Trophoblast cell (in vitro differentiated cells and primary cell): ENCODE measurements at regions not wholly inside any gene's neighbourhood (a gene's known extent, or its start where the extent isn't known, plus 50 kb on each side); places are given as distances from the start of the nearest gene placed in this dataset.
A peak's percentile ranks its signal among the peaks of the same experiment; 100 is the strongest.

ENCODE experiments used
- DNase-seq, 2 donors: peaks; one replicate each; pipeline ENCODE4 v3.0.0-alpha.2; 2016
- H2AFZ ChIP-seq: 2 replicates; pipeline ENCODE4 v1.6.1; 2013; ENCODE audit warnings: low read length, moderate library complexity, mild to moderate bottlenecking; ENCODE audit not compliant: insufficient read depth, poor library complexity
- H2AK5ac ChIP-seq: 2 replicates; pipeline ENCODE4 v1.6.1; 2013; ENCODE audit warnings: mild to moderate bottlenecking, low read length
- H2BK120ac ChIP-seq: 2 replicates; pipeline ENCODE4 v1.6.1; 2013; ENCODE audit warnings: low read length, mild to moderate bottlenecking, moderate library complexity; ENCODE audit not compliant: insufficient read depth, poor library complexity
- H2BK12ac ChIP-seq: 2 replicates; pipeline ENCODE4 v1.6.1; 2013; ENCODE audit warnings: mild to moderate bottlenecking, low read length, moderate library complexity
- H2BK5ac ChIP-seq: 2 replicates; pipeline ENCODE4 v1.6.1; 2013; ENCODE audit warnings: low read length, low read depth, moderate library complexity, mild to moderate bottlenecking; ENCODE audit not compliant: poor library complexity
- H3K14ac ChIP-seq: 2 replicates; pipeline ENCODE4 v1.6.1; 2013; ENCODE audit warnings: mild to moderate bottlenecking, low read length
- H3K18ac ChIP-seq: 2 replicates; pipeline ENCODE4 v1.6.1; 2013; ENCODE audit warnings: mild to moderate bottlenecking, low read length
- H3K23ac ChIP-seq: 2 replicates; pipeline ENCODE4 v1.6.1; 2013; ENCODE audit warnings: low read length
- H3K27ac ChIP-seq: 2 replicates; pipeline ENCODE4 v1.5.1; 2013; ENCODE audit warnings: low read depth, mild to moderate bottlenecking, inconsistent platforms, low read length, moderate library complexity
- H3K27me3 ChIP-seq: 2 replicates; pipeline ENCODE4 v1.6.1; 2013; ENCODE audit warnings: inconsistent platforms, mild to moderate bottlenecking, low read length, moderate library complexity; ENCODE audit not compliant: insufficient read depth
- H3K36me3 ChIP-seq, 2 experiments: 1 replicate in 1 of 2; 2 replicates in 1 of 2; pipeline ENCODE4 v1.6.1; 2013; ENCODE audit warnings: low read length in 2 of 2, mild to moderate bottlenecking in 2 of 2, moderate library complexity in 1 of 2; ENCODE audit not compliant: insufficient read depth in 2 of 2, control insufficient read depth in 1 of 2
- H3K4ac ChIP-seq: 2 replicates; pipeline ENCODE4 v1.6.1; 2013; ENCODE audit warnings: low read depth, mild to moderate bottlenecking, low read length, moderate library complexity
- H3K4me1 ChIP-seq, 2 experiments: 1 replicate in 1 of 2; 2 replicates in 1 of 2; pipeline ENCODE4 v1.6.1; 2013; ENCODE audit warnings: low read length in 2 of 2, mild to moderate bottlenecking in 2 of 2, moderate library complexity in 1 of 2; ENCODE audit not compliant: insufficient read depth in 2 of 2, control insufficient read depth in 1 of 2
- H3K4me2 ChIP-seq: 2 replicates; pipeline ENCODE4 v1.6.1; 2013; ENCODE audit warnings: inconsistent platforms, mild to moderate bottlenecking, low read length, moderate library complexity
- H3K4me3 ChIP-seq: 2 replicates; pipeline ENCODE4 v1.5.1; 2013; ENCODE audit warnings: mild to moderate bottlenecking, low read depth, low read length, inconsistent platforms
- H3K79me1 ChIP-seq: one replicate; pipeline ENCODE4 v1.6.1; 2013; ENCODE audit warnings: low read length
- H3K79me2 ChIP-seq: 2 replicates; pipeline ENCODE4 v1.6.1; 2013; ENCODE audit warnings: low read length, mild to moderate bottlenecking; ENCODE audit not compliant: control insufficient read depth, insufficient read depth, poor library complexity
- H3K9ac ChIP-seq: 2 replicates; pipeline ENCODE4 v1.6.1; 2013; ENCODE audit warnings: mild to moderate bottlenecking, low read length
- H3K9me3 ChIP-seq: 2 replicates; pipeline ENCODE4 v1.6.1; 2013; ENCODE audit warnings: low read depth, mild to moderate bottlenecking, control low read depth, inconsistent platforms, low read length; ENCODE audit not compliant: insufficient read depth
- H4K12ac ChIP-seq: 2 replicates; pipeline ENCODE4 v1.6.1; 2013; ENCODE audit warnings: low read depth, mild to moderate bottlenecking, low read length, moderate library complexity
- H4K8ac ChIP-seq: 2 replicates; pipeline ENCODE4 v1.6.1; 2013; ENCODE audit warnings: low read depth, mild to moderate bottlenecking, low read length, moderate library complexity
- H4K91ac ChIP-seq: one replicate; pipeline ENCODE4 v1.6.1; 2013; ENCODE audit warnings: low read depth, mild to moderate bottlenecking, low read length, moderate library complexity
- WGBS: extraction: QIAGEN DNeasy Blood & Tissue Kit; methylation state at CpG from one replicate; pipeline ENCODE4 v1.1.7; 2013; ENCODE audit warnings: missing lambda C conversion rate; ENCODE audit not compliant: insufficient read length, insufficient coverage; ENCODE audit errors: extremely low coverage; 5-methylcytosine and 5-hydroxymethylcytosine counted together

- Histone ChIP-seq H4K12ac (no peak overlapping the region), H2AFZ (no peak overlapping the region), H3K36me3 (no peaks in the 10 kb centered on the region), H2BK5ac (no peak overlapping the region), H3K9ac (no peak overlapping the region), H2BK120ac (no peak overlapping the region), H3K23ac (no peak overlapping the region), H4K91ac (no peak overlapping the region), H3K79me2 (no peaks in the 10 kb centered on the region), H3K9me3 (no peaks in the 10 kb centered on the region), H2AK5ac (no peak overlapping the region), H2BK12ac (no peak overlapping the region), H3K18ac (no peak overlapping the region), H3K79me1 (no peaks in the 10 kb centered on the region), H4K8ac (no peak overlapping the region), H3K4me3 (no peak overlapping the region), H3K4me1 (no peaks in the 10 kb centered on the region), H3K27ac (no peak overlapping the region), H3K14ac (no peak overlapping the region), H3K4ac (no peak overlapping the region), H3K27me3 (no peaks in the 10 kb centered on the region), H3K4me2 (no peak overlapping the region)
- WGBS: no CpG with 5 or more reads among the region's 2 CpGs
- DNase-seq: no peak
Observed at GRCh38 chr2:147108548-147108947, 736.3 kb upstream of the ACVR2A start.

GRCh38 chr2:147101941-147102790 lies 742.7 kb upstream of the ACVR2A start:
- H3K4ac ChIP-seq: no peak overlapping the region
- no peak overlapping the region for H3K18ac ChIP-seq
- no peaks in the 10 kb centered on the region for H3K27me3 ChIP-seq
- H3K4me1 ChIP-seq: peaks cover 5 to 7% of the 10 kb centered on the region in 2 experiments
- no peak overlapping the region for H2AK5ac ChIP-seq
- no peak overlapping the region for H4K12ac ChIP-seq
- no peak overlapping the region for H2AFZ ChIP-seq
- H3K4me3 ChIP-seq: no peak overlapping the region
- H3K79me1 ChIP-seq: no peaks in the 10 kb centered on the region
- H4K8ac ChIP-seq: no peak overlapping the region
- no peak overlapping the region for H2BK120ac ChIP-seq
- H3K9me3 ChIP-seq: no peaks in the 10 kb centered on the region
- peak in 1 of 2 donors; percentile 39 for DNase-seq
- H2BK12ac ChIP-seq: no peak overlapping the region
- H3K79me2 ChIP-seq: no peaks in the 10 kb centered on the region
- H3K36me3 ChIP-seq: no peaks in the 10 kb centered on the region
- no peak overlapping the region for H3K9ac ChIP-seq
- no peak overlapping the region for H4K91ac ChIP-seq
- H3K4me2 ChIP-seq: no peak overlapping the region
- no CpG with 5 or more reads among the region's 5 CpGs for WGBS
- no peak overlapping the region for H3K14ac ChIP-seq
- no peak overlapping the region for H2BK5ac ChIP-seq
- H3K23ac ChIP-seq: no peak overlapping the region
- no peak overlapping the region for H3K27ac ChIP-seq

GRCh38 chr2:147100406-147101035 lies 744.3 kb upstream of the ACVR2A start:
- Histone ChIP-seq H3K18ac (no peak overlapping the region), H2BK12ac (no peak overlapping the region), H3K14ac (no peak overlapping the region), H3K4me1 (peaks cover 5 to 7% of the 10 kb centered on the region in 2 experiments), H3K27me3 (no peaks in the 10 kb centered on the region), H3K4me3 (no peak overlapping the region), H4K8ac (no peak overlapping the region), H3K36me3 (no peaks in the 10 kb centered on the region), H3K79me2 (no peaks in the 10 kb centered on the region), H3K9ac (no peak overlapping the region), H3K27ac (peak overlapping the region; percentile 14), H2BK5ac (peak overlapping the region; percentile 58), H4K12ac (no peak overlapping the region), H3K79me1 (no peaks in the 10 kb centered on the region), H3K9me3 (no peaks in the 10 kb centered on the region), H4K91ac (peak overlapping the region; percentile 25), H3K23ac (no peak overlapping the region), H2BK120ac (no peak overlapping the region), H3K4ac (no peak overlapping the region), H2AFZ (no peak overlapping the region), H2AK5ac (no peak overlapping the region), H3K4me2 (no peak overlapping the region)
- DNase-seq: peak; percentile 82 to 87

DNA sequence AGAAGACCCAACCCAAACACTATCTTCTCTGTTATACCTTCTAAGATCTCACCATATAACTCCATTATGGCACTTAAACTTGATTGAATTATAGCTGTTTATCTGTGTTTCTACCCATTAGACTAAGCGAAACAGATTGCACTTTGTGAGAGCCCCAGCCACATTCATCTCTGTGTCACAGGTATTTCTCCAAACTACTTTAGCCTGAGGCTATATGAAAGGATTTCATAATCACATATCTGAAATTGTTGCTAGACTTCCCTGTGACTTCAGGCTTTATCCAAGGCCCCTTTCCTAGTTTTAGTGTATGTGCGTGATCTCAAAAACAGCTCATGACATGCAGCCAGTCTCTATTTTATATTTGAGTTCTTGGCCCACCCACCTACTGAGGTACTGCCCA lies 745.0 kb upstream of the ACVR2A start:
- no peak overlapping the region for H4K8ac ChIP-seq
- H3K79me1 ChIP-seq: no peaks in the 10 kb centered on the region
- H3K4me1 ChIP-seq: peaks cover 5 to 7% of the 10 kb centered on the region in 2 experiments
- H2BK5ac ChIP-seq: peak overlapping the region; percentile 58
- no peak overlapping the region for H3K4me3 ChIP-seq
- H3K27me3 ChIP-seq: no peaks in the 10 kb centered on the region
- H2BK12ac ChIP-seq: no peak overlapping the region
- H3K36me3 ChIP-seq: no peaks in the 10 kb centered on the region
- peak overlapping the region; percentile 25 for H4K91ac ChIP-seq
- peak overlapping the region; percentile 14 for H3K27ac ChIP-seq
- no peaks in the 10 kb centered on the region for H3K79me2 ChIP-seq
- WGBS: no CpG with 5 or more reads among the region's 2 CpGs
- H2BK120ac ChIP-seq: peak overlapping the region; percentile 5
- H3K4me2 ChIP-seq: no peak overlapping the region
- H3K18ac ChIP-seq: no peak overlapping the region
- DNase-seq: peak; percentile 54 to 98
- H3K9me3 ChIP-seq: no peaks in the 10 kb centered on the region
- H3K14ac ChIP-seq: peak overlapping the region; percentile 4
- H4K12ac ChIP-seq: no peak overlapping the region
- no peak overlapping the region for H3K4ac ChIP-seq
- no peak overlapping the region for H2AK5ac ChIP-seq
- H2AFZ ChIP-seq: no peak overlapping the region
- no peak overlapping the region for H3K9ac ChIP-seq
- no peak overlapping the region for H3K23ac ChIP-seq
